GM12875 (cell line): ENCODE measurements at regions not wholly inside any gene's neighbourhood (a gene's known extent, or its start where the extent isn't known, plus 50 kb on each side); places are given as distances from the start of the nearest gene placed in this dataset.

ENCODE experiments used
- H3K4me3 ChIP-seq: one replicate; pipeline ENCODE4 v1.5.1; 2011; ENCODE audit warnings: low read depth, low read length, control low read depth
- TF ChIP-seq, protein P1 (sequence below): IDR thresholded peaks from 2 replicates; pipeline ENCODE4 v1.5.1; 2011; ENCODE audit warnings: low read depth, mild to moderate bottlenecking, control low read depth, inconsistent platforms, low read length, moderate library complexity, borderline replicate concordance; ENCODE audit not compliant: insufficient read depth

DNA sequence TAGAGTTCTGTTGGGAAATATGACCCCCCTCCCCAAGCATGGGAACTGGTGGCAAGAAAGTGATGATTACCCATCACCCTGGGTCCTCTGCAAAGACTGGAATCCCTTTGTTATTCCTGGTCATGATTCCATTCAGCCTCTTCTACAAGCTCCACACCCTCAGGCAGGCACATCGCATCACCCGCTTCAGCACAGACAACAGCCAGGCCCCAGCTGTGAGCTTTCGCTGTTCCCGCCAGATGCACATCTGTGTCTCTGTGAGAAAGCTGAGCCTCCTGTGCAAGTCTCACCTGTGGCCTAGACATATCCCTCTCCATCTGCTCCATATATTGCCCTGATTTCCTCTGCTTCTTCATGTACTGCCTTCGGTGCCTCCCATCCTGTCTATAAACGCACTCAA lies 368.0 kb upstream of the RAB6C start:
- TF ChIP-seq, protein P1, sequence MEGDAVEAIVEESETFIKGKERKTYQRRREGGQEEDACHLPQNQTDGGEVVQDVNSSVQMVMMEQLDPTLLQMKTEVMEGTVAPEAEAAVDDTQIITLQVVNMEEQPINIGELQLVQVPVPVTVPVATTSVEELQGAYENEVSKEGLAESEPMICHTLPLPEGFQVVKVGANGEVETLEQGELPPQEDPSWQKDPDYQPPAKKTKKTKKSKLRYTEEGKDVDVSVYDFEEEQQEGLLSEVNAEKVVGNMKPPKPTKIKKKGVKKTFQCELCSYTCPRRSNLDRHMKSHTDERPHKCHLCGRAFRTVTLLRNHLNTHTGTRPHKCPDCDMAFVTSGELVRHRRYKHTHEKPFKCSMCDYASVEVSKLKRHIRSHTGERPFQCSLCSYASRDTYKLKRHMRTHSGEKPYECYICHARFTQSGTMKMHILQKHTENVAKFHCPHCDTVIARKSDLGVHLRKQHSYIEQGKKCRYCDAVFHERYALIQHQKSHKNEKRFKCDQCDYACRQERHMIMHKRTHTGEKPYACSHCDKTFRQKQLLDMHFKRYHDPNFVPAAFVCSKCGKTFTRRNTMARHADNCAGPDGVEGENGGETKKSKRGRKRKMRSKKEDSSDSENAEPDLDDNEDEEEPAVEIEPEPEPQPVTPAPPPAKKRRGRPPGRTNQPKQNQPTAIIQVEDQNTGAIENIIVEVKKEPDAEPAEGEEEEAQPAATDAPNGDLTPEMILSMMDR, result no peak
- H3K4me3 ChIP-seq, result no peak overlapping the region

- TF ChIP-seq, protein P1, result no peak
- no peak overlapping the region for H3K4me3 ChIP-seq
Observed at GRCh38 chr2:129619471-129619870, 360.0 kb upstream of the RAB6C start.

DNA sequence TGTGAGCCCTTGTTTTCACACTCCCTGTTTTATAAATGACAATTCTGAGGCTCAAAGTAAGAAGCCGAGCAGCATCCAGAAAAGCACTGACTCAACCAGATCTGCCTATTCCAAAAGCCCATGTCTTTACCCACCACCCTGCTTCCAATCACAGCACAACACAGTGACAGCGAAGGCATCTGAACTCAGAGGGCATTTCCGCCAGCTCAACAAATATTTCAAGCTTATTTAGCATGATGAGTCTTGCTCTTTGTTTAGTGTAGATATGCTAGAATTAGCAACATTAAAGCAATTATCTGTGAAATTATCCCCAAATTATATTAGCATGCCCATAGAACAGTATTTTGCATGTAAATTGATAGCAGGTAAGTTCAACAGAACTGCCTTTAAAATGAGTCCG lies 359.1 kb upstream of the RAB6C start:
- H3K4me3 ChIP-seq, result no peak overlapping the region
- TF ChIP-seq, protein P1, result no peak

DNA sequence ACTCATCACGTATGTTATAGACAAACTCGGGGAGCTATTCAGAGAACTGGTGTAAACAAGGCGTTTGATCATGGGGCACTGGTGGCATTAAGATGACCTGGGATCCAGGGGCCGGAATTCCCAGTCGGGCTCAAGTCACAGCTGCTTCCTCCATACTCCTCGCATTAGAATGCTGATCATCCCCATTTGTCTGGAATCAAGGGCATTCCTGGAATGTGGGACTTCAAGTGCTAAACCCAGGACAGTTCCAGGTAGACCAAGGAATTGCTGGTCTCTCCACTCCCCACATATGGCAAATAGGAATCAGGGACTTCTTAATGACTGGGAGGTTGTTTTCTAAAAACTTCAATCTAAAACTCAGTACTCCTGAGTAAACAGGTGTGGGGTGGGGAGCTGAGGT lies 355.7 kb upstream of the RAB6C start:
- TF ChIP-seq, protein P1, result no peak
- no peak overlapping the region for H3K4me3 ChIP-seq

GRCh38 chr2:129627437-129627836 lies 352.0 kb upstream of the RAB6C start:
- TF ChIP-seq, protein P1, result no peak
- no peak overlapping the region for H3K4me3 ChIP-seq

GRCh38 chr2:129636692-129637091 lies 342.8 kb upstream of the RAB6C start:
- TF ChIP-seq, protein P1, result no peak
- no peak overlapping the region for H3K4me3 ChIP-seq

DNA sequence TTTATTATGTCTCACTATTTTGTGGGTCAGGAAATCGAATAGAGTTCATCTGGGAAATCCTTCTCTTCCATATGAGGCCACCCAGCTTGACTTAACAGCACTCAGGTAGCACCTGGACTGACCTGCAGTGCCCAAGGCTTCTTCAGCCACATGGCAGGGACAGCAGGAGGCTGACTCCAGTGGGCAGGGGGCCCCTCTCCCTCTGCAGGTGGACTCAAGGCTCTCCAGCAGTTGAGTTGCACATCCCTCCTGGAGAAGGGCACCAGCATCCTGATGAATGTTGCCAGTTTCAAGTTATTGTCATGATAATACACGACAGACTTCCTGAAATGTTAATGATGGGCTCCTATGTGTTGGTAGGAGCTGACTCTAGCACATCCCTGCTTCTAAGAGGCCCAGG lies 338.1 kb upstream of the RAB6C start:
- TF ChIP-seq, protein P1, result no peak
- H3K4me3 ChIP-seq, result no peak overlapping the region
